WI38 (cell line): ENCODE measurements at regions not wholly inside any gene's neighbourhood (a gene's known extent, or its start where the extent isn't known, plus 50 kb on each side); places are given as distances from the start of the nearest gene placed in this dataset.

Source experiments
- H3K4me3 ChIP-seq: 2 replicates; pipeline ENCODE4 v1.5.1; 2011; ENCODE audit warnings: low read depth, mild to moderate bottlenecking, control low read depth, low read length
- TF ChIP-seq, protein P1 (sequence below): IDR thresholded peaks from 2 replicates; pipeline ENCODE4 v1.5.1; 2012; ENCODE audit warnings: low read depth, mild to moderate bottlenecking, control low read depth, low read length

DNA sequence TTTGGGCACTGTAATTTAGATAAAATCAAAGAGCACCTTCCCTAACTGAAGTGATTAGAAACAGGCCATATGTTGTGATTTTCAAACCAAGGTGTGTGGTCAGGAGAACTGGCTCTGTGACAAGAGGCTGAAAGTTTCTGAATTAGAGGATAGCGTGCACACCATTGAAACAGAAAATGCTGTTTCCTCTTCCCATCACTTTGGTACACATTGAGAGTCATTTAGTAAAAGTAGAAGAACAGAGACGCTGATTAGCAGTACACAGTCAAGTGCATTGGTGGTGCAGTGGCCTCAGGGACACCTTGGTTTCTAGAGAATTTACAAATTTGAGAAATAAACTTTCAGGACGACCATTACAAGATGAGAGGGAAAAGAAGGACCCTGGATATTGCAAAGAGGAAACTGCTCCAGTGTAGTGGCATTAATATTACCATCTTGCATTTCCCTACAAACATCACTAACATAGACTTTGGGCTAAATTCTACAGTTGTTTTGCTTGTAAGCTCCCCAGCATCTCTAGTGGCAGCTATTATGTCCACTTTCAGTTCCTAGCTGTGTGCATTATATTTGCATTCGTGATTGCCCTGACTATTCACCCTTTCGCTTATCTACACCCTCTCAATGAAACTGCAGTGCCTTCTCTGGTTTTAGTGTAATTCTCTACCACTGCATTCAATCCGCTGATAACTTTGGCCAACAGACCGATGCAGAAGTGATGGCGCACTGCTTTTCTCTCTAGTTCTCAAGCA lies 728.1 kb upstream of the GRM7 start:
- TF ChIP-seq, protein P1, sequence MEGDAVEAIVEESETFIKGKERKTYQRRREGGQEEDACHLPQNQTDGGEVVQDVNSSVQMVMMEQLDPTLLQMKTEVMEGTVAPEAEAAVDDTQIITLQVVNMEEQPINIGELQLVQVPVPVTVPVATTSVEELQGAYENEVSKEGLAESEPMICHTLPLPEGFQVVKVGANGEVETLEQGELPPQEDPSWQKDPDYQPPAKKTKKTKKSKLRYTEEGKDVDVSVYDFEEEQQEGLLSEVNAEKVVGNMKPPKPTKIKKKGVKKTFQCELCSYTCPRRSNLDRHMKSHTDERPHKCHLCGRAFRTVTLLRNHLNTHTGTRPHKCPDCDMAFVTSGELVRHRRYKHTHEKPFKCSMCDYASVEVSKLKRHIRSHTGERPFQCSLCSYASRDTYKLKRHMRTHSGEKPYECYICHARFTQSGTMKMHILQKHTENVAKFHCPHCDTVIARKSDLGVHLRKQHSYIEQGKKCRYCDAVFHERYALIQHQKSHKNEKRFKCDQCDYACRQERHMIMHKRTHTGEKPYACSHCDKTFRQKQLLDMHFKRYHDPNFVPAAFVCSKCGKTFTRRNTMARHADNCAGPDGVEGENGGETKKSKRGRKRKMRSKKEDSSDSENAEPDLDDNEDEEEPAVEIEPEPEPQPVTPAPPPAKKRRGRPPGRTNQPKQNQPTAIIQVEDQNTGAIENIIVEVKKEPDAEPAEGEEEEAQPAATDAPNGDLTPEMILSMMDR = no peak
- no peak overlapping the region for H3K4me3 ChIP-seq

DNA sequence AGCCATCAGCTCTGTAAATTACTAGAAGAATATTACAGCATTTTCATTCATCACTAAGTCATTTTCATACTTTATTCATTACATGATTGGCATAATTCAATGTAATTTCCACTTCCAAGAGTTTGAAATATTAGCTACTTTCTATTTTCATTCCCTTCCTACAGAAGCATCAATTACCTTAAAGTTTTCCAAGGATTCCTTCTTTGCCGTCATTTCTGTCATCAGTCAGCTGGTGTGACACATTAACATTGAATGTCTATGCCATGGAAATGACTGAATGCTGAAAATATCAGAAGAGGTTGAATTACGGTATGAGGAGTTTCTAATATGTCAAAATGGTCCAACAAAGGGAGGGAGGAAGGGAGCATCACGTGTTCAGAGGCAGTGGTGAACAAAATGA lies 718.2 kb upstream of the GRM7 start:
- no peak overlapping the region for H3K4me3 ChIP-seq
- TF ChIP-seq, protein P1 = no peak

DNA sequence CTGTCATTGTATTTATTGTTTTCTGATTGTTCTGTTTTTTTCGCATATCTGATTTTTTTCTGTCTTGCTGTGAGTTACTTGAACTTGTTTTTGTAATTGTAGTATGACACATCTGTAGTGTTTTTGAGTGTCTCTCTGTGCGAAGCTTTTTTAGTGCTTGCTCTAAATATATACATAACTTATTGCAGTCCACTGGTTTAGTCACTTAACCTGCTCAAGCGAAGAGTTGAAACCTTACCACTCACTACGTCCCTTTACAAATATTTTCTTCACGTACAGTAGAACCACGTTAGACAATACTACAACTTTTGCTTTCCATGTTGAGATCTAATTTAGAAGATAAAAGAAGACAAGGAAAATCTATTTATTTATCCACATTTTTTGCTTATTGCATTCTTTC lies 713.0 kb upstream of the GRM7 start:
- H3K4me3 ChIP-seq = no peak overlapping the region
- TF ChIP-seq, protein P1 = no peak

DNA sequence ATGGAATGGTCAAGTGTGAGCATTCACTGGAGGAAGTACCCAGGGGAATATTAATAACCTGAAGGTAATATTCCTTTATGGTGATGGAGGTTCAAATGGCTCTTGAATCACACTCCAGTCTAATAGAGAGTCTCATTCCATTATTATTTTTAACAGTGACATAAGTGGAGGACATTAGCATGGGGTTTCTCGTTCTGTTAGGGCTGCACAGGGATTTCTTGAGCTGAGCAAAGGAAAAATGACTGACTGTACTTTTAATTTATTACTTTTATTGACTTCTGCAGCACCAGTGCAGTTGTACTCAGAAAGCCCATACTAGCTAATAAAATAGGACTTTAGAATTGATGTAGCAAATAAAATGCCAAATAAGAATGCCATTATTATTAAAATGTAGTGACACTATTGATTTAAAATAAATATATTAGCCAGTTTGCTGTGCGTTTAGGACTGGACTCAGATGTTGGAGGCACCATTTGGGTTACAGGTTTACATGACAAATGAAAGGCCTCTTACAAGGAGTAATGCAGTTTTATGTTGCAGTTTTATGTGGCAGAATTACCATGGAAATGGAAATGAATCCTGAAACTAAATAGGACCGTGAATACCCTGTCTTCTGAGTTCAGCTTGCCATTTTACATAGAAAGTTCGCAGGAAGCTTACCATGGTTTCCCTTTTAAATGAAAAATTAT lies 705.1 kb upstream of the GRM7 start:
- TF ChIP-seq, protein P1 = no peak
- H3K4me3 ChIP-seq = no peak overlapping the region

DNA sequence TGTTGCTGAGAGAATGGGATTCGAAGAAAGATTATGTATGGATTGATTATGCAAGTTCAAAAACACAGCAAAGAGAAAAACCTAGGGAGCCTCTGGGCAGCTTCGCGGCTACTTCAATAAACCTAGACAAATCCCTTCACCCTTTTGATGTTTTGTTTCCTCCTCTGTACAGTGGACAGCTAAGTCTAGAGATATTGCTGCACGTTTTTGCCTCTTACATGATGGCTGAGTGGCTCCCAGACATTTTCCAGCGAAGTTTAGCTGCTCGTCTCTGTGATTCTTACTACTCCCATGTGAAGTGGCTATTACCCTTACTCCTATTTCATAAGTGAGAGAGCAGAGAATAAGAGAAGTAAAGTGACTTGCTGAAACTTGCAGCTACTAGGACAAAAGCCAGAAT lies 695.0 kb upstream of the GRM7 start:
- TF ChIP-seq, protein P1 = no peak
- H3K4me3 ChIP-seq = no peak overlapping the region

DNA sequence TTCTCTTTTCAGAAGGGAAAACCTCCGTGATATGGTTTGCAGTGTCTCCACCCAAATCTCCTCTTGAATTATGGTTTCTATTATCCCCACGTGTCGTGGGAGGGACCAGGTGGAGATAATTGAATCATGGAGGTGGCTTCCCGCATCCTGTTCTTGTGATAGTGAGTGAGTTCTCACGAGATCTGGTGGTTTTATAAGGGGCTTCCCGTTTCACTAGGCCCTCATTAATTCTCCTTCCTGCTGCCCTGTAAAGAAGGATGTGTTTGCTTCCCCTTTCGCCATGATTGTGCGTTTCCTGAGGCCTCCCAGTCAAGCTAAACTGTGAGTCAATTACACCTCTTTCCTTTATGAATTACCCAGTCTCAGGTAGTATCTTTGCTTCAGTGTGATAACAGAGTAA lies 692.7 kb upstream of the GRM7 start:
- no peak overlapping the region for H3K4me3 ChIP-seq
- TF ChIP-seq, protein P1 = no peak
